HEK293 (cell line): ENCODE measurements at regions not wholly inside any gene's neighbourhood (a gene's known extent, or its start where the extent isn't known, plus 50 kb on each side); places are given as distances from the start of the nearest gene placed in this dataset.
"Not testable (repeated sequence)": the region's sequence is repeated elsewhere in the genome, so short reads cannot be mapped to it uniquely, and the experiment has no call there.

Experiments used
- CTCF ChIA-PET: fragments of 350-600 bp; formaldehyde crosslinking; extraction: SDS; loops from one replicate; lab custom pipeline; 2021; ENCODE audit warnings: antibody characterized with exemption; lab: Yijun Ruan, JAX
- POLR2A ChIA-PET: fragments of 300-600 bp; formaldehyde crosslinking; extraction: SDS; loops from one replicate; lab custom pipeline; 2020; ENCODE audit warnings: antibody characterized with exemption, inconsistent platforms; lab: Yijun Ruan, JAX
- H3K27ac ChIP-seq: fragments of 200-500 bp; sonication (Bioruptor generic); 2 replicates; pipeline ENCODE4 v1.5.1; 2014; ENCODE audit warnings: low read depth, low read length, control low read depth, inconsistent platforms; ENCODE audit errors: extremely low read depth
- H3K36me3 ChIP-seq, 2 experiments: fragments of 200-500 bp in 1 of 2; sonication (Bioruptor generic) in 1 of 2; 1 replicate in 1 of 2; 2 replicates in 1 of 2; pipeline ENCODE4 v1.5.1; 2014 to 2017; ENCODE audit warnings: inconsistent platforms in 2 of 2, low read length in 2 of 2; ENCODE audit not compliant: control insufficient read depth in 2 of 2, insufficient read depth in 1 of 2
- H3K4me1 ChIP-seq: fragments of 200-500 bp; sonication (Bioruptor generic); 2 replicates; pipeline ENCODE4 v1.5.1; 2014; ENCODE audit warnings: mild to moderate bottlenecking, low read length, inconsistent platforms; ENCODE audit not compliant: control insufficient read depth, insufficient read depth
- H3K4me3 ChIP-seq: 2 replicates; pipeline ENCODE4 v1.5.1; 2011; ENCODE audit warnings: low read depth, mild to moderate bottlenecking, control low read depth, low read length, moderate library complexity
- H3K9me3 ChIP-seq: fragments of 200-500 bp; sonication (Bioruptor generic); 2 replicates; pipeline ENCODE4 v1.5.1; 2014; ENCODE audit warnings: low read depth, low read length, inconsistent platforms; ENCODE audit not compliant: control insufficient read depth, insufficient read depth
- BCL11A ChIP-seq: fragments of 450-650 bp; formaldehyde crosslinking; IDR thresholded peaks from 2 replicates; pipeline ENCODE4 v1.5.1; 2016; ENCODE audit warnings: low read depth, missing biosample characterization, missing genetic modification characterization
- HIC1 ChIP-seq: fragments of 450-650 bp; formaldehyde crosslinking; IDR thresholded peaks from 2 replicates; pipeline ENCODE4 v1.5.1; 2016; ENCODE audit warnings: missing biosample characterization, missing genetic modification characterization
- MYNN ChIP-seq: fragments of 450-650 bp; formaldehyde crosslinking; IDR thresholded peaks from 2 replicates; pipeline ENCODE4 v1.5.1; 2016; ENCODE audit warnings: missing biosample characterization, missing genetic modification characterization, borderline replicate concordance
- SP3 ChIP-seq: fragments of 450-650 bp; formaldehyde crosslinking; IDR thresholded peaks from 2 replicates; pipeline ENCODE4 v1.5.1; 2016; ENCODE audit warnings: missing biosample characterization, missing genetic modification characterization
- TRIM28 ChIP-seq: IDR thresholded peaks from 2 replicates; pipeline ENCODE4 v1.6.1; 2011; ENCODE audit warnings: low read length, control low read depth, borderline replicate concordance
- ZBTB1 ChIP-seq: fragments of 450-650 bp; formaldehyde crosslinking; IDR thresholded peaks from 2 replicates; pipeline ENCODE4 v1.5.1; 2016; ENCODE audit warnings: missing biosample characterization, missing genetic modification characterization
- ZNF514 ChIP-seq: fragments of 450-650 bp; formaldehyde crosslinking; IDR thresholded peaks from 2 replicates; pipeline ENCODE4 v1.5.1; 2016; ENCODE audit warnings: missing biosample characterization, missing genetic modification characterization
- ZNF549 ChIP-seq: fragments of 450-650 bp; IDR thresholded peaks from 2 replicates; pipeline ENCODE4 v1.5.1; 2018; ENCODE audit warnings: missing biosample characterization, missing genetic modification characterization, mild to moderate bottlenecking, inconsistent platforms, moderate library complexity
- ZSCAN23 ChIP-seq: fragments of 450-650 bp; formaldehyde crosslinking; IDR thresholded peaks from 2 replicates; pipeline ENCODE4 v1.5.1; 2016; ENCODE audit warnings: missing biosample characterization, missing genetic modification characterization

GRCh38 chr1:121522061-121522759 lies 337.4 kb downstream of the SRGAP2C start:
- Histone ChIP-seq H3K4me3 (no peak overlapping the region), H3K27ac (no peak overlapping the region), H3K4me1 (no peaks in the 10 kb centered on the region), H3K9me3 (no peaks in the 10 kb centered on the region), H3K36me3 (no peaks in the 10 kb centered on the region)
- no peak for TF ChIP-seq ZBTB1
- TF ChIP-seq MYNN (tag by site-specific recombination) = no peak
- TF ChIP-seq TRIM28 = no peak
- CTCF ChIA-PET = no interaction called here
- POLR2A ChIA-PET = no interaction called here

GRCh38 chr1:121523112-121523511 lies 338.3 kb downstream of the SRGAP2C start:
- CTCF ChIA-PET, H3K27ac ChIP-seq, H3K4me1 ChIP-seq, H3K4me3 ChIP-seq, H3K36me3 ChIP-seq, H3K9me3 ChIP-seq, POLR2A ChIA-PET: not testable (repeated sequence)

GRCh38 chr1:121525355-121525754 lies 340.6 kb downstream of the SRGAP2C start:
- no peaks in the 10 kb centered on the region for H3K9me3 ChIP-seq
- no peak overlapping the region for H3K4me3 ChIP-seq
- ChIA-PET POLR2A (no interaction called here), CTCF (no interaction called here)
- TF ChIP-seq HIC1 (tag by site-specific recombination) = no peak
- TF ChIP-seq BCL11A = no peak
- no peak for TF ChIP-seq ZNF549 (tag by site-specific recombination)
- TF ChIP-seq ZNF514 (tag by site-specific recombination) = no peak
- no peak for TF ChIP-seq SP3 (tag by site-specific recombination)
- no peak for TF ChIP-seq ZSCAN23
- TF ChIP-seq, all 188 proteins: peak for 0
- no peaks in the 10 kb centered on the region for H3K36me3 ChIP-seq
- H3K4me1 ChIP-seq = no peaks in the 10 kb centered on the region
- H3K27ac ChIP-seq = no peak overlapping the region

- H3K4me3 ChIP-seq, CTCF ChIA-PET, POLR2A ChIA-PET, H3K27ac ChIP-seq, H3K4me1 ChIP-seq, H3K9me3 ChIP-seq, H3K36me3 ChIP-seq: not testable (repeated sequence)
Measured at GRCh38 chr1:121528958-121529357, 344.2 kb downstream of the SRGAP2C start.

- CTCF ChIA-PET, H3K36me3 ChIP-seq, POLR2A ChIA-PET, H3K9me3 ChIP-seq, H3K27ac ChIP-seq, H3K4me3 ChIP-seq, H3K4me1 ChIP-seq: not testable (repeated sequence)
Measured at GRCh38 chr1:121530026-121530425, 345.3 kb downstream of the SRGAP2C start.

GRCh38 chr1:121531747-121532146 lies 347.0 kb downstream of the SRGAP2C start:
- H3K36me3 ChIP-seq, H3K4me1 ChIP-seq: not testable (repeated sequence)

GRCh38 chr1:121538148-121538547 lies 353.4 kb downstream of the SRGAP2C start:
- H3K36me3 ChIP-seq, H3K9me3 ChIP-seq, CTCF ChIA-PET, H3K27ac ChIP-seq, POLR2A ChIA-PET, H3K4me3 ChIP-seq, H3K4me1 ChIP-seq: not testable (repeated sequence)

More at GRCh38 chr1:121531747-121532146, 347.0 kb downstream of the SRGAP2C start:
- CTCF ChIA-PET, H3K27ac ChIP-seq, POLR2A ChIA-PET, H3K4me3 ChIP-seq, H3K9me3 ChIP-seq: not testable (repeated sequence)
